ENCODE measurements at regions not wholly inside any gene's neighbourhood (a gene's known extent, or its start where the extent isn't known, plus 50 kb on each side); places are given as distances from the start of the nearest gene placed in this dataset.
A peak's percentile ranks its signal among the peaks of the same experiment; 100 is the strongest.

DNA sequence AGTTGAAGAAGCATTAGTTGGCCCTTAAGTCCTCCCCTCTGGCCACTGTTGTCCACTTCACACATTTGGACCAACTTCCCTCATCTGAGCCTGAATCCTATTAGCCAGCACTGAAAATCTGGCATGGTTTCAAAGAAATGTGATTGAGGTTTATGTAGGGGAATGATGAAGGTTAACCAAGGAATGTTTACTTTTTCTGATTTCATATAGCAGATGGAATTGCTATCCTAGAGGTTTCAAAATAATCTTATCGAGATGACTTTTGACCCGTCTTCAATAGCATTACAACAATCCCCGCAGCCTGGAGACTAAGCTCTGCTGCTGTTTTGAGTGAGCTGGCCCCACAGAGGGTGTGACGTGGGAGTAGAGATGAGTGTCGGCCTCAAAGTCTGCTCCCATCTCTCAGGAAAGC, 200.8 kb upstream of the IL12A start:
- no peak for DNase-seq (ENCODE audit: low read depth in 2 of 2)

DNA sequence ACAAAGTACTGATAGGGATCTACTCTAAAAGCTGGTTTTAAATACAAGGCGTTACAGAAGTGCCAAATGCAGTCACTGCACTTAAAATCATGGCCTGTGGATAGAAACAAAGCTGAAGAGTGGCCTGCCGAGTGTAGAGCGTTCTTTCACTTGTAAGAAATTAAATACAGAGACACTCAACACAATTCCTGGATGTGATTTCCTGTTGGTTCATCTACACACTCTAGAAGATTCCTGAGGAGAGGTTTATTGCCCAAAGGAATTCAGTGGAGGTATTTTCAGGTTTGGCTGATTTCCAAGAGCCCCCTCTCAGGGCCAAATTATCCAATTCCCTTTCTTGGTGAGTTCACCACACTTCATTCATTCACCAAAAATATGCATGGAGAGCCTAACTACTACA, 200.3 kb upstream of the IL12A start:
- no peak for DNase-seq (ENCODE audit: low read depth in 2 of 2)

DNA sequence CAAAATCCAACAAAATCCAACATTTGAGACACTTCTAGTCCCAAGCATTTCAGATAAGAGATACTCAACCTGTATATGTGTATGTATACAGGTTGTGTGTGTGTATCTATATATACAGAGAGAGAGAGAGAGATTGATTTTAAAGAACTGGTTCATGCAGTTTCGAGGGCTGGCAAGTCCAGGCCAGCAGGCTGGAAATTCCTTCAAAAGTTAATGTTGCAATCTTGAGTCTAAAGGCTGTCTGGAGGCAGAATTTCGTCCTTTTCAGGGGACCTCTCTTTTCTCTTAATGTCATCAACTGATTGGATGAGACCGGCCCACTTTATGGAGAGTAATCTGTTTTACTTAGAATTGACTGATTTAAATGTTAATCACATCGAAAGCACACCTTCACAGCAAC, 199.6 kb upstream of the IL12A start:
- DNase-seq (ENCODE audit: low read depth in 2 of 2) = no peak

DNA sequence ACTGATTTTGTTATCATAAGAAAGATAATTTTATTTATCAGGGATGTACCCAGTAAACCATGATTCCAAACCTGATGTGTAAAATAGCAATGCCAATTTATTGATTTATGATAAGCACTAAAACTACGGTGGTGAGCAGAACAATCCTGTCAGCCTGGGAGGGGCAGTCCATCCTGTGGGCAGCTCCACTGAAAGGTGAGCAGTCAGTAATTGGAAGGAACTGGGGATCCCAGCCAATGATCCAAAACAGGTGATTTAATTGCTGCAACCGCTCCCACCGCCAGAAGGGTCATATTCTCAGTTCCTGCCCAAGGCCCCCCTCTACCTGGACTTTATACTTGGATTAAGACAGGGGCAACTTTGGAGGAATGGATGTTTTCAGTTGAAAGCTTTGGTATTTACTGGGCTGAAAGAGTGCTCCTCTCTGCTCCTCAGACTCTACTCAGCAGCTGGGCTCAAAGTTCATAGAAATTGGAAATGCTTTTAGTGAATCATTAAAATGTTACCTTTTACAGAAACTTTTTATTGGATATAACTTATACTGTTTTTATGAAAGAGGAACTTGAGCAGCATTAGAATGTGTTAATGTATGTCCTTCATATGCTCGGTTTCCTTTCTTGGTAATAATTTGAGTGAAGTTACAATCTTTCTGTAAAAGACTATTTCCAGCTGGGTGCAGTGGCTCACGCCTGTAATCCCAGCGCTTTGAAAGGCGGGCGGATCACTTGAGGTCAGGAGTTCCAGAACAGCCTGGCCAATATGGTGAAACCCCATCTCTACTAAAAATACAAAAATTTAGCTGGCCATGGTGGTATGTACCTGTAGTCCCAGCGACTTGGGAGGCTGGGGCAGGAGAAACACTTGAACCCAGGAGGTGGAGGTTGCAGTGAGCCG, 198.6 kb upstream of the IL12A start:
- no peak for DNase-seq (ENCODE audit: low read depth in 2 of 2)

DNA sequence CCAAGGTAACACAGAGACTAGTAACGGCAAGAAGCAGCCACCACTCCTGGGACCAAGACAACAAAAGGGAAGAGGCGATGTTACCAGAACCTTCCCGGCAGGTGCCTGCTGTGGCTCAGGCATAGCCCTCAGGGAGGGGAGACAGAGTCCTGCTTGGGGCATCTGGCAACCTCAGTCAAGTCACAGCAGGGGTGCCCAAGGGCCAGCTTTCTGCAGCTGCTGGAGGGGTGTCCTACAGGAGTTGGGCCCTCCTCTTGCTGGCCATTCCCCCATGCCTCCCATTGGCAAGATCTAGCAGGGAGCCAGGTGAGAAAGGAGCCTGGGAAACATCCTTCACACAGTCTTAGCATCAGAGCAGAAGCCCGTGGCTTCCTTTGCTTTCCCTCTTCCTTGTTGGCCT, 197.3 kb upstream of the IL12A start:
- DNase-seq (ENCODE audit: low read depth in 2 of 2) = no peak

DNA sequence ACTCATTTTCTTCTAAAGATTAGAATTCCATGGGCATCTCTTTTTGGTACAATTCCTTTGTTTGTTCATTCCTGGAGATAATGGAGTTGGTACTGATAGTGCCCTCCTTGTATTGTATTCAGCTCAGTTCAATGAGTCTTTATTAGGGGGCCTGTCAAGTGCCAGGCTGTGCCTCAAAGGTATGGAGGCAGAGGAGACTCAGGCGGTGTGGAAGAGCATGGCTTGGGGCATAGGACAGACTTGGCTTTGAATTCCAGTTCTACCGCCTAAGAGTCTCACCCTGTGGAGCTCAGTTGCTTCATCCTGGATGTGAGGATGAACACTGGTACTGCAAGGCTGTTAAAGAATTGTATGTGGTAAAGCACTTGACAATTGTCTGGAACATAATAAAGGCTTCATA, 196.6 kb upstream of the IL12A start:
- DNase-seq (ENCODE audit: low read depth in 2 of 2) = no peak

DNA sequence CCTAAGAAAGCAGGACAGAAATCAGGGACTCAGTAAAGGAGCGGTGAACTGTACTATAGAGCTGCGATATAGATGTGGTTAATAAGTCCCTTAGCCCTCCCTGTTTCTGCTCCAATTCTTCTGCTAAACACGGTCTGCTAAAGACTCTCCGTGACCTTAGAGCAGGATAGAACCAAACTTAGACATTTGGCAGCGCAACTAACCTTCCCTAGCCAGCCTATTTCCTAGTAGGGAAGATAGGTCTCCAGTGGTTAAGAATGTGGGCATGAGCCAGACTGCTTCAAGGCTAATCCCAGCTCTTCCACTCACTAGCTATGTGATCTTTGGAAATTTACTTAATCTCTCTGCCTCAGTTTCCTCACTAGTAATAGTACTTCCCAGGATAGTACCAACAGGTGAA, 193.6 kb upstream of the IL12A start:
- DNase-seq (ENCODE audit: low read depth in 2 of 2) = no peak

DNA sequence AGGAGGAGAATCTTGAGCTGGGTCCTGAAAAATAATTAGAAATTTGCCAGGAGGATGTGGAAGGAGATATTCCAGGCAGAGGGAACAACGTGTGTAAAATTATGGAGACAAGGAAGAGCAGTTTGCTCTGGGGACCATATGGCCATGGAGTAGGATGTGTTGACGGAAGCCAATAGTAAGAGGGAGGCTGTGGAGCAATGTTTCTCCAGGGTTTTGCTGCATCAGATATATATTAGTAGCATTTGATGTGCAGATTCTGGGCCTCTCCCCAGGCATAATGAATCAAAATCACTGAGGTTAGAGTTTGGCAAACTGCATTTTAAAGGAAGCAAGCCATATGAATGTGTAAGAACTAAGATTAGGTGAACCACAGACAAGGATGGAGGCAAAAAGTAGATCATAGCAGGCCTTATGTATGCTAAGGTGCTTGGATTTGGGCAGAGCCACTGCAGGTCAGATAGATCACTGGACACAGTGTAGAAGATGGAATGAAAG, 192.9 kb upstream of the IL12A start:
- DNase-seq (ENCODE audit: low read depth in 2 of 2) = no peak

DNA sequence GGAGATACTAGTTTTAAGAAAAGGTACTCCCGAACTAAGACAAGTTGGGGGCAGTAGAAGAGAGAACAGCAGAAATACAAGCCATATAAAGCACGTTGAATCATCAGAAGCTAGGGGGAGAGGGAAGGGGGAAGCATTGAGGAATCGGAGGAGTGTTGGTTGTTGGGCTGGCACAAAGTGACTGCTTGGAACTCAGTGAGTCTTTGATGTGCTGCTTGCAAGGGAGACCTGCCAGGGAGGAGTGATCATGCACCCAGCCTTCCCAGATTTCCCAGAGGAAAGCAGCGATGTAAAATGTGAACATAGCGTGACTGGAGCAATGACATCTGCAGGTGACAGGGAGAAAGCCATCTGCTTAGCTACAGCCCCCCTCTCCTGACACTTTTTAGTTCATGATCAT, 192.4 kb upstream of the IL12A start:
- DNase-seq (ENCODE audit: low read depth in 2 of 2) = no peak

DNA sequence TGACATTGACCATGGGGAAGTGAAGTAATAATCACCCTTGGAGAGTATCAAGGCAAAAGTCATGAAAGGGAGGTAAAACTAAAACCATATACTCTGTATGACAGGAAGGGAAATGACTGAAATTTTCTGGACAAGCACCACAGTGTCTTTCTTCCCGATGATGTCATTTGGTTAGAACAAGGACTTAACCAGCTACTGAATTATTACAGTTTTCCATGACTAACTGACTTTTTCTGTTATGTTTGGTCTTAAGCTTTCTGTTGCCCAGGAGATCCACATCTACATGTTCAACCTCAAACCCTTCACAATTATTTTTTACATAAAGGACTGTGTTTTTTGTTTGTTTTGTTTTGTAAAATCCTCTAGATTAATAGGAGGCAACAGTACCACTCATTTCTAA, 191.9 kb upstream of the IL12A start:
- no peak for DNase-seq (ENCODE audit: low read depth in 2 of 2)

DNA sequence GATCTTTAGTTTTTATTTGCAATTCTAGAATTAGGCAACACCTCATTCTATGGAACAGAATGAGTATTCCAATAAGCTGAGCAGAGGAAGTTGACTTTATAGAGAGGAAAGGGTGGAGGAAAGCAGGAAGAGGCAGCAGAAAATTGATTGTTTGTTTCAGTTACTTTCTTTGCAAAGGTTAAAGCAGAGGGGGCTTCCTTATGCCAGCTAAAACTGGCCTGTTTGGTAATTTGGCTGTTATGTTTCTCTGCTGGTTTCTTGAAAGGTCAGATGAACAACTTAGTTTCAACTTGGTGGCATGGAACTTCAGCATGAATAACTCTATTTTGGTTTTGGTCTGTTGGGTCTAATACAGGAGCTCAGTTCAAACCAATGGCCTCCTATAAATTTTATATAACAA, 190.9 kb upstream of the IL12A start:
- no peak for DNase-seq (ENCODE audit: low read depth in 2 of 2)

DNA sequence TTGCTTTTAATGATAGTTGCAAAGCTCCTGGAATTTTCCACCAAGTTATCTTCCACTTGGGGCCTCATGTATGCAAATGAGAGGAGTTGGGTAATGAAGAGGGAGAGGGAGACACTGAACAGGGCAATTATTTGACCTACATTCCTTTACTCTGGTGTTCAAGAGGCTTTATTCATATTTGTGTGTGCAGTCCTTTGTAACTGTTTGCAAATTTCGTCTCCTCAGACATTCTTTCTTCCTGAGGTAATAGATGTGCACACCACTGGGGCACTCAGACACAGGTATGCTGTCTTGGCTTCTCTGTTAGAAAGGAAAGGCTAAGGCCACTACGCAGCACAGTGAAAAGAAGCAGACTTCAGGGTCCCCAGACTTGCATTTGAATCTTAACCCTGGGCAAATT, 189.7 kb upstream of the IL12A start:
- no peak for DNase-seq (ENCODE audit: low read depth in 2 of 2)

DNA sequence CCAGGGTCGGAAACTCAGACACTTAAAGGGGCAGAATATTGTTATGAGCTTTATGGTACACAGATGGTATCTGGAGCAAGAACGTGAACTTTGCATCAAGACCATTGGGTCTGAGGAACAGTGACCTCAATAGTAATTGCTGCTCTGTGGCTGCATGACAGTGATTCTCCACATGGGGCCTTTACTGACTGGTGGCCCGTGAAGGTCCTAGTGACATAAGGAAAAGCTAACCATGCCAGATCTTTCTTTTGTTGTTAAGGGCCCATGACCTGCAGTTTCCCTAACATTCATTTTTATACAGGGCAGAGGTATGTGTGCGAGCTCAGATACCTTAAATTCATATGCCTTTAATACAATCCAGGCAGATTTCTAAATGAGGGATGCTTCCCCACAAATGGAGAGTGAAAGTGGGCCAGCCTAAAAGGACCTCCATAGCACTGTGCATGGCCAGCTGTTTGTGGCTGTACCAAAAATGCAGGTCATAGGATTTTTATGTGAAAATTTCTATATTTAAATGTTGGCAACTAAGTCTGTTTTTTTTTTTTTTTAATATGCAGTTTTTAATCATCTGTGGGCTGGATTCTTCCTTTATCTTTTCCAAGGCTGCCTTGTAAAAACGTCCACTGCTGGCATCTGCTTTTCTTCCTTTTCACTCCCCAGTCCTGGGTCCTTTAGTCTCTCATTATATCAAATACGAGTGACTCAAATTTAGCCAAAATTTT, 188.0 kb upstream of the IL12A start:
- DNase-seq (ENCODE audit: low read depth in 2 of 2) = no peak

DNA sequence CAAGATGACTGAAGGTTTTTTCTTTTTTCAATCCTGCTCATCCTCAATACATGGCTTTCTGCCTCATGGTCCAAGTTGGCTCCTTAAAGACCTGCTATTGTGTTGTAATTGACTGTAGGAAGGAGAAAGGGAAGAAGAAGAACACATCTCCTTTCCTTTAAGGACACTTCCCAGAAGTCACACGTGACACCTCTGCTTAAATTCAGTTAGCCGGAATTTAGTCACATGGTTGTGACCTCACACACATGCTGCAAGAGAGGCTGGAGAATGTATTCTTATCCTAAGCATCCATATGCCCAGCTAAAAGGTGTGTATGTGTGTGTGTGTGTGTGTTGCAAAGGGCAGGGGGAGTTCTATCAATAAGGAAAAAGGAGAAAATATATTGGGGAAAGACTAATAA, 185.8 kb upstream of the IL12A start:
- no peak for DNase-seq (ENCODE audit: low read depth in 2 of 2)

DNA sequence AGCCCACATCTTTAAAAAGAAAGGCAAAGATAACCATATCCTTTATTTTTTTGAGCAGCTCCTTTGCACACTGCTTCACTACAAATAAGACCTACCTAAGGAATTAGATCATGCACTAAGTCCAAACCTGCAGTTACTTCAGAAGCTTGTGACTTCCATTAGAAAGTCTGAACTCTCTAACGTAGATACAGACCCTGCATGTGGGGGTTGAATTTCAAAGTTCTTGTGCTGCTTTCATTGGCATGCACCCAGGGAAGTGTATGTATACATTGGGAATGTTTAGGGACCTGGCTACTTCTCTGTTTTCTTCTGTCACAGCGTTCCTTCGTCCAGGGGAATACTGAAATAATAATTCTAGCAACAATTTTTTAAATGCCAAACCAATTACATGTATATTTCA, 185.2 kb upstream of the IL12A start:
- no peak for DNase-seq (ENCODE audit: low read depth in 2 of 2)

DNA sequence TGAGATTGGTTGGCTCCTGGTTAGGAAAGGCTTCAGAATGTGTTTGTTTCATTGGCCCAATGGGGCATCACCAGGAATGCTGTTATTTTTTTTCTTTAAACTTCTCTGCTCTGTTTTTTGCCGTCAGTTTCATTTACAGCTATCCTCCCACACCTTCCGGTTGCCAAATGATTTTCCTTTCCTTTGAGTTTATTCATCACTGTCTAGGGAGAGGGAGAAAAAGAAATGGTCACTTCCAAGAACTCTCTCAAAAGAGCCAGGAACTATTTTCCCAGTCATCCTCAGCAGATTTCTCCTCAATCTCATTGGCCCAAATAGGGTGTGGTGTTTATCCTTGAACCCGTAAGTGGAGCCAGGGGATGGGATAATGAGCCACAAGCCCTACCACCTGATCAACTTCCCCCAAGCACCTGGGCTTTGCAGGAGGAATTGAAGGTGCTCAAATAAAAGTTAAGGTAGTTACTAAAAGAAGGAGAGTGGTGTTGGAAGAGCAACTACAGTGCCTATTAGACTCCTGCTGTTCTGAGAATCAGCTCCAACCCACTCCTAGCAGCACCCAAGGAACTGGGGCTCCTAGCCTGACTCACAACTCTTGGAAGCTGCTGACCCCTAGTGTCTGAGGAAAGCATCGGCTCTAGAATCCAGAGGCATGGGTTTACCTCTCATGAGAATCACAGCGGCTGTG, 183.8 kb upstream of the IL12A start:
- peak in 1 of 2 donors; percentile 15 for DNase-seq (ENCODE audit: low read depth in 2 of 2)

DNA sequence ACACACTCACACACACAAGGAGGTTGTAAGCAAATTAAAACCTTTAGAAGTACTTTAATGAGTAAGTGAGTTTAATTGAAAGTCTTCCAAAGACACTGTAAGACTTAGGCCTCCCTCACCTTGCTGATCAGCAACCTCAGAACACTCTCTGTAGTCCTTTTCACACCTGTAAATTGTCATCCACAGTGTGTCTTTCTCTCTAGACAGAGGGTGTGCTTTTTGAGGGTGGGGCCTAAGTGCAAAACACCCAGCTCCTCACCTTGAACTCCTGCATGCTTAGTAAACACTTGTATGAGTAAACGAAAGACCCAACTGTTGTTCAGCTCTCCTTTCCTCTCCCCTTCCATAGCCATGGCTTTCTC, 183.2 kb upstream of the IL12A start:
- no peak for DNase-seq (ENCODE audit: low read depth in 2 of 2)

DNA sequence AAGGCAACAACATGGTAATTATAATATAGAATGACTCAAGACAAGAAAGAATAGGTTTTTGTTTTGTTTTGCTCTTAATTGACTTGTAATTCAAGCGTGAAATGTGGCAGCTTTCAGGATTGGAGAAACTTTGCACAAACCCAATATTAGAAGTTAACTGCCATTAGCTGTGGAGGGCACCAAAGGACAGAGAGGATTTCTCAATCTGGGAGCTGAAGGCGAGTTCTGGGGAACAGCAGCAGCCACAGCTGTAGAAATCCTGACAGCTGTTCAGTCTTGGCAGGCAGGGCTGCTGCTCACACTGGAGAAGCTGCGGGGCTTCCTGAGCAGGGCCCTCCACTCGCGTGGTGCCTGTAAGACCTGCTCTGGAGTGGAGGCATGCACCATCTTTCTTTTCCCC, 182.2 kb upstream of the IL12A start:
- no peak for DNase-seq (ENCODE audit: low read depth in 2 of 2)

DNA sequence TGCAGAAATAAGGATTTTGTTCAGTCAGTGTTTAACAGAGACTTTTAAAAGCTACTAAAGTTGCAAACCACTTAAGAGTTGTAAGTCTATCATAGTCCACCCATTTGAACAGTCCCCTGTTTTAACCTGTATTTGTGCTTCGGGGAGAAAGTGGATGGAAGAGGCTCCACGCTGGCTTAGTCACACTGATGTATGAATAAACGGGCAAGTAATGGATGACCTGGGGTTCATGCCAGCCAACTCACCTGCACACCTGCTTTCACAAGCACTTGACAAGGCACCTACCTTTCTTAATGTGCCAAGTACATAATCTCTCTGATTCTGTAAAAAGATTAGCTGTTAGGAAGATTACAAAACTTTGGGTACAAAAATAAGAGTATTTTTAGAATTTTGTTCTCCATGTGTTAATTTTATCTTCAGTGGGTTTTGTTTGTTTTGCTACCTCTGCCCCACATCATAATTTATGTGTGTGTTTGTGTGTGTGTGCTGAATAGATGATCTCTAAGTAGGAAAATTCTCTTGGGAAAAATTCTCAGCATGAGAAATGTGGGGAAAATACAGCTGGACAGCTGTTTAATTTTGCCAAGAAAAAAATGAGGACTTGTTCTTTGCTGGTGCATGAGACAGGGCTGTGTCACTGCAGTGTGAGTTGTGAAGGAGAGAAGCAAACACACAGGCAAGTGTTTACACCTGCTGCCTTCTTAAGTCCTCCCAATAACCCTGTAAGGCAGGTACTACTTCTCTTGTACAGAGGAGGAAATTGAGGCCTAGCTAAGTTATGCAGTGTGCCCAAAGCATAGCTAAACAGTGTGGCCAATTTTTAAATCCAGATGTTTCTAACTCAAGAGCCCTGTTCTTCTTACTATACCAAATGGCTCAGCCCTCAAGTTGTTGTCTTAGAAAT, 181.2 kb upstream of the IL12A start:
- no peak for DNase-seq (ENCODE audit: low read depth in 2 of 2)

DNA sequence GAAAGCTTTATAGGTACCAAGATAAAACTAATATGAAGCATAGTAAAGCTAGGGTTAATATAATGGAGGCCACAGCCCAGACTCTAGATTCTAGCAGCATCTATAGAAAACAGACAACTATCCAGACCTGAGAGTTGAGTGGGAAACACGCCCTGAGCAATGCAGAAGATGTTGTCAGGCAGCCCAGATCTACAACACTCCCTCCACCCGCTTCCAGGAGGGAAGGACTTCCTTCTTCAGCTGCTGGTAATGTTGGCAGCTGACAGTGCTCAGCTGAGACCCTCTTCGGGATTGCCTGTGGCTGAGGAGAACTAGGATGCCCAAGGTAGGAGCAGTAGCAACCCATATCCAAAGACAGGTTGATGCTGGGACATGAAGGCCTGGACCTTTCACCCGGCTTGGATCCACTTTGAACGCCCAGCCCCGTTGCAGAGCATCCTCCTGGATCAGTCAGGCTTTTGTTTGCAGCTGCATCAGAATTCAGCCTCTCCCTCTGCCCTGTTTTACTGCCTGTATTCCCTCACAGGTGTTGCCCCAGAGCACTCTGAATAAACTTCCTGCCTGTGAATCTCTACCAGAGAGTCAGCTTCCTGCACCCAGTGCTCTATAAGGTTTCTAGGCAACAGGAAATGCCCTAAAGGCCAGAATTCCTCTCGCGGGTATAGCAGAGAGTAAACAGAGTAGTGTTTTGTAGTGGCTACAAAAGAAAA, 174.7 kb upstream of the IL12A start:
- DNase-seq (ENCODE audit: low read depth in 2 of 2) = no peak

DNA sequence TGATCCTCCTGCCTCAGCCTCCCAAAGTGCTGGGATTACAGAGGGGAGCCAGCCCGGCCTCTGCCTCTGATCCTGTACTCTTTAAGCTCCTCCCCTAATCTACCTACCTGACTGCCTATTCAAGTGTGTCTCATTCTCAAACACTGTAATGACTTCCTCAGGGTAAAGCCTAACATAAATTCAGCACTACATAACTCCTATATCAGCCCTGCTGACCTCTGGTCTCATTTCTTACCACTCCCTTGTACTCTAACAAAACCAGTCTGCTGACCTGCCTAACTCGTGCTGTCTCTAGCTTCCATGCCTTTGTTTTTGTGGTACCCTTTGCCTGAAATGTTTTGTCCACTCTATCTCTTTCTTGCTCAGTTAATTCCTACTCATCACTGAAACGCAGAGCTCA, 172.1 kb upstream of the IL12A start:
- no peak for DNase-seq (ENCODE audit: low read depth in 2 of 2)

Data from stimulated activated CD8-positive, alpha-beta memory T cell treated with anti-CD3 and anti-CD28 coated beads, Interleukin-2, amount 100 ng/mL, for 48 hours (primary cell).